Muscle of arm (tissue), 1 donor: ENCODE measurements at regions not wholly inside any gene's neighbourhood (a gene's known extent, or its start where the extent isn't known, plus 50 kb on each side); places are given as distances from the start of the nearest gene placed in this dataset.
A peak's percentile ranks its signal among the peaks of the same experiment; 100 is the strongest.
"Not testable (repeated sequence)": the region's sequence is repeated elsewhere in the genome, so short reads cannot be mapped to it uniquely, and the experiment has no call there.

ENCODE experiments used
- DNase-seq: peaks from one replicate; pipeline ENCODE4 v3.0.0-alpha.2; 2013

DNA sequence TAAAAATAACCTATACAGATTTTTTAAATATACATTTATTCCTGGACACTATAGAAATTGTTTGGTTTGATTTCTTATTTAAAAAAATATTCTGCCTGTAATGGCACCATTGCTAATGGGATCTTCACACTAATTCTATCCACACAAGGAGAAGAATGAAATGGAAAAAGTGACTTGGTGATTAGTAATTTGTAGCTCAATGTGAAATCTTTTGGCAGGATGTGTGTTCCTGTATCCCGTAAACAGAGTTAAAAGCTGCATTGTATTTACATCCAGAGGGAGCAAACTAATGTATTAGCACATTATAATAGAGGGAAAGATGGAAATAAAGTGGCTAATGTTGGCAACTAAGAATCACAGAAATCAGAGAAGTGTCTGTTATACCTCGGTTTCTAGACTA lies 1455.3 kb upstream of the FLRT2 start:
- no peak for DNase-seq

- no peak for DNase-seq
These were observed 1449.0 kb upstream of the FLRT2 start for GRCh38 chr14:84080944-84081343.

DNA sequence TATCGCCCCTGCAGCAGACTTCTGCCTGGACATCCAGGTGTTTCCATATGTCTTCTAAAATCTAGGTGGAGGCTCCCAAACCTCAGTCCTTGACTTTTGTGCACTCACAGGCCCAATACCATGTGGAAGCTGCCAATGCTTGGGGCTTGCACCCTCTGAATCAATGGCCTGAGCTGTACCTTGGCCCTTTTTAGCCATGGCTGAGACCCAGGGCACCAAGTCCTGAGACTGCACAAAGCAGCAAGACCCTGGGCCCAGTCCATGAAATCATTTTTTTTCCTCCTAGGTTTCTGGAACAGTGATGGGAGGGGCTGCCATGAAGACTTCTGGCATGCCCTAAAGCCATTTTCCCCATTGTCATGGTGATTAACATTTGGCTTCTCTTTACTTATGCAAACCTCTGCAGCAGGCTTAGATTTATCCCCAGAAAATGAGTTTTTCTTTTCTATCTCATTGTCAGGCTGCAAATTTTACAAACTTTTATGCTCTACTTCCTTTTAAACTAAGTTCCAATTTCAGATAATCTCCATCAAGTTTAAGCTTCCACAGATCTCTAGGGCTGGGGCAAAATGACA lies 1445.8 kb upstream of the FLRT2 start:
- no peak for DNase-seq

GRCh38 chr14:84085493-84085892 lies 1444.5 kb upstream of the FLRT2 start:
- no peak for DNase-seq

DNA sequence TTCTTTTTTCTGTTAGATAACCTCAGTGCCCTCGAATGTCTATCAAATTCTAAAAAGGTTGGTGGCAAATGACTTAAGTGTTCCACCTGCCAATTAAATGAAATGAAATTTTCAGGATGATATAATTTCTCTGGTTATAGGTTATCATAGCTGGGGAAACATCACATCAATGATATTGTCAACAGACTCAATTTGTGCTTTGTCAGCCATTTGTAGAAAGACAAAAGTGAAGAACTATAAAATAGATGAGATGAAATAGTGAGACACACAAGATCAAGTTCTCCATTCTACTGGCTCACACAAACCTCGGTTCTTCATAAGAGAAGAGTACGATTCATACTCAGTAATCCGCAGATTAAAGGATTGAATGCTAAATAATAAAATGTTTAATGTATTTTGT lies 1443.2 kb upstream of the FLRT2 start:
- DNase-seq, result no peak

- DNase-seq, result no peak
These were observed 1441.9 kb upstream of the FLRT2 start for GRCh38 chr14:84087986-84088531.

DNA sequence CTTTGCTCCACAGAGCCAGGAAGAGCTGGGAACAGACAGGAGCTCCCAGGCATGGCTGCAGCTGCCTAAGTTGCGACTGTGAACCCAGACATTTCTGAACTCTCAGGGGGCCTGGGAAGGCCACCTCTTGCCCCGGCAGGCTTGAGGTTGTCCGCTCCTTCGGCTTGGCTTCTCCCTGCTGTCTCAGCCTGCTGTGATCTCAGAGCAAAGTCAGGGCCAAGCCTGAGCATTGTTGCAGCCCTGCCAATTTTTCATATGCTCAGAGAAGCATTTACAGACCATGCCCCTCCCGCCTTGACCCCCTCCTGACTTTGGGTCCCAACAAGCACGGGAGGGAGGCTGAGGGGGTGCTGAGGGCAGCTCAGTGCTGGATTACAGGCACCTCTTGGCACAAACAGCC lies 1439.1 kb upstream of the FLRT2 start:
- DNase-seq, result no peak

DNA sequence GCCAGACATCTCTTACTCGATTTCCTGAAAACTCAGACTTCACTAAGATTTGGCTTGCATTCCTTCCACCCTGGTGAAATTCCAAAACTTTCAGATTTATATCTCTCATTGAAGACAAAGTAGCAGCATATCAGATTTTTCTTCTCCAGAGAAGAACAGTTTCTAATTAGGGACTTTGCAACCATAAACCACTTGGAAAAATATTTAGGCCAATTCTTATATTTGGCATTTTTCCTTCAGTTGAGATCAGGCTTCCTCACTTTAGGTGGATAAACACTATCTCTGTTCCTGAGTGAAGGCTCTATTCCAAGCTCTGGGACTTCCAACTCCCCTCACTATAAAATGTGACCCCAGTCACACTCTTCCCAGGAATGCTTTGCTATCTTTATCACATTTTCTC lies 1434.3 kb upstream of the FLRT2 start:
- DNase-seq, result peak; percentile 63

DNA sequence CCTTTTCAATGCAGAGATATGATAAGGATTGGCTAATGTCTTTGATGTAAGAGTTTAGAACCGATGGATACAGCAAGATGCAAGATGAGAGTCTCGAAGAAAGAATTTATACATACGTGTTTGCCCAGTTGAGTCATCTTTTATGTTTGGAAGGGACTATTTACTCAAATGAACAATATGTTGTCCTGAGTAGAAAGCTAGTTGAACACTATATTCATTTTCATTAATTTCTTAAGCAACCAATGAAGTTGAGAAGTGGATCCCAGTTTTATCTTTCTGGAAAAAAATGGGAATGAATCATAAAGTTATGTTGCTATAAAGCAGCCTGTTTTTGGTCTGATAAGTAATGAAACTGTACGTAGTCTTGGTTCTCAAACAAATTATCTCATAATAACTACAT lies 1431.7 kb upstream of the FLRT2 start:
- no peak for DNase-seq

GRCh38 chr14:84099560-84099959 lies 1430.4 kb upstream of the FLRT2 start:
- DNase-seq, result not testable (repeated sequence)

GRCh38 chr14:84107835-84108343 lies 1422.1 kb upstream of the FLRT2 start:
- no peak for DNase-seq

- no peak for DNase-seq
These were observed 1421.0 kb upstream of the FLRT2 start for GRCh38 chr14:84108746-84109457.

GRCh38 chr14:84112589-84112988 lies 1417.4 kb upstream of the FLRT2 start:
- no peak for DNase-seq

GRCh38 chr14:84125676-84126075 lies 1404.3 kb upstream of the FLRT2 start:
- DNase-seq, result no peak

- no peak for DNase-seq
These were observed 1402.4 kb upstream of the FLRT2 start for GRCh38 chr14:84127495-84127894.

DNA sequence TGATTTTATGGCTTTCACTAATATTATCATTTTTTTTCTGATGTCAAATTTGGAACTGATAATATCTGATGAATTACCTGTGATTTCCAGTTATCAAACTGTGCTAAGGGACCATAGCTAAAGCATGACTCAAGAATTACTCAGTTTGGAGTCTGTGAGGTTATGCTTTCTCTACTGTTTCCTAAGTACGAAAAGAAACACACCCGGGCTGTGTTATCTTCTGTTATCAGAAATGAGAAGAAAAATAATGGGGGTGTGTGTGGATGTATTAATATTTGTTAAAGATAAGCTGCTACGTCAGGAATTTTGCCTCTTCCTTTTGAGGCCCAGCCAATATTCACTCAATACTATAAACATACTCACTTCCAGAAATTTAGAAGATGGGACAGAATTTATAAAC lies 1401.9 kb upstream of the FLRT2 start:
- DNase-seq, result no peak

DNA sequence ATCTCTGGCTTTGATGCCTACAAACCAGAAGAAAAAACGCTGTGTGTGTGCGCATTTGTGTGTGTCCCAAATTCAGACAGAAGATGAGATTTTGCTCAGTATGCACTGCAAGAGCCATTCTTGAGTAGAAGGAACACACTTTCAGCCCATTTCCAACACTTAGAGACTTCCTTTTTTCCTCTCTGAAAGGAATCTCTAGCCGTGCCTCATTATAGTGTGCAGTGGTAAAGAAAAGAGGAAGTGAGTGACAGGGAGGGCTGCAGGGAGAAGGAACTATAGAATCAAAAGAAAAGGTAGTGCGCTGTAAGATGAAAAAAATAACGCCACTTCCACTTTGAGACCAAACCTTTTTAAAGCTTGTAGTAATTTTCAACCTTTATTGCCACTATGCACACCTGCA lies 1400.9 kb upstream of the FLRT2 start:
- DNase-seq, result peak; percentile 2

DNA sequence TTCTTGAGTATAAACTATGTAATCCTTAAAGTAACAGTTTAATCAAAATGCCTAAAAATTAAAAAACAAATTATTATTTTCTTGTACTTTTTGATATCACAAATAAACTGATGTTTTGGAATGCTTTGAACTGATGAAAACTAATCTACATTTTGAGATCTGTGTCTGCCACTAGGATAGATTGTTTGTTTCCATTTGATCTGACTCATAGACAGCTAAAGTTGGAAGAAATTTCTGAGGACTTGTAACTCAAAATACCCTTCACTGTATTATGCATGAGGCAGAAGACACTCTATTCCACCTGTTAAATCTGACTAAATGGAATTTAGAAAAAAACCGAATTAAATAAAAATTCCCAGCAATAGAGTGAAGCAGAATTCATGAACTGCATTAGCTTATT lies 1400.0 kb upstream of the FLRT2 start:
- DNase-seq, result no peak

DNA sequence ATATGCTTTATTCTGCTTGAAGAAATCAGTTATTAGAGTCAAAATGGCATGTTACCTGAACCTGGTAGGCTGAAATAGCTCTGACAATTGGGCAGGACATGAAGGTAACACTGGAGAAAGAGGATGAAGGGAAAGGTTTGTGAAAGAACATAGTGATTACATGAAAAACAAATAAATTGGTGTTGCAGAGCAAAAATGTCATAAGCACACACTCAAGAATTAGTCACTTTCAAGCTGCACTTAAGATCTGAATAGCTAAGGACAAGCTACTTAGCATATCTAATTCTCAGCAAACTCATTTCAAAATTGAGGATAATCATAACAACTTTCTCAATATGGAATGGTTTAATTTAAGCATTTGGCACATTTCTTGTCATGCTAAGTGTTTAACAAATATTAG lies 1398.0 kb upstream of the FLRT2 start:
- DNase-seq, result no peak

- no peak for DNase-seq
These were observed 1385.8 kb upstream of the FLRT2 start for GRCh38 chr14:84144166-84144565.

- no peak for DNase-seq
These were observed 1377.5 kb upstream of the FLRT2 start for GRCh38 chr14:84152452-84152851.

DNA sequence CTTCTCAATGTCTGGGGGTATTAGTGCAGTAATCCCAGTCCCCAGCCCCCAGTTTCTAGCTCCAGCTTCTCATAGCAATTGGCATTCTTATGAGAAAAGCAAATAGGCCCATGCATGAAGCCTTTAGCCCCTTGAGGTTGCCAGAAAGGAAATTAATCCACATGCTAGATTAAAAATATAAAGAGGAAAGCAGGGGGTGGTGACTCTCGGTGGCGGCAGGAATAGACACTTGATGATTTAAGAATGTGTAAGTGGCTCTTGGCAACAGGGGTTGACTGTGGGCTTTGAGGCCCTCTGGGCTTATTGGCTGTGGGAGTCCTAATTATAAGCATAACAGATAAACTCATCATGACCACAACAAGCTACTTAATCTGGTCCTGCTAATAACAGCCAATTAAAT lies 1367.3 kb upstream of the FLRT2 start:
- DNase-seq, result no peak

DNA sequence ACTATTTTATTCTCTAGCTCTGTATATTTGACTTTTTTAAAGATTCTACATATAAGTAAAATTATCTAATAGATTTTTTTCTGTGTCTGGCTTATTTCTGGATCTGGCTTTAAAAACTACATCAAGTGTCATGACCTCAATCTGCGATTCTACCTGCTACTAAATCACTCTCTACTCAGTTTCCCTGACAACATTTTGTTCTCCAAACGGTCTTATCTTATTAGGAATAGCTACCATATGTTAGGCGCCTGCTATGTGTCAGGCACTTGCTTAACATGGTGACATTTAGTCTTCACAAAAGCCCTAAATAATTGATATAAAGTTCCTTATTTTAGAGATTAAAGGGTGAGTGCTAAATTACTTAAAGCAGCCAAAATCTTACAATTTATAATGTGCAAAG lies 1362.9 kb upstream of the FLRT2 start:
- no peak for DNase-seq

DNA sequence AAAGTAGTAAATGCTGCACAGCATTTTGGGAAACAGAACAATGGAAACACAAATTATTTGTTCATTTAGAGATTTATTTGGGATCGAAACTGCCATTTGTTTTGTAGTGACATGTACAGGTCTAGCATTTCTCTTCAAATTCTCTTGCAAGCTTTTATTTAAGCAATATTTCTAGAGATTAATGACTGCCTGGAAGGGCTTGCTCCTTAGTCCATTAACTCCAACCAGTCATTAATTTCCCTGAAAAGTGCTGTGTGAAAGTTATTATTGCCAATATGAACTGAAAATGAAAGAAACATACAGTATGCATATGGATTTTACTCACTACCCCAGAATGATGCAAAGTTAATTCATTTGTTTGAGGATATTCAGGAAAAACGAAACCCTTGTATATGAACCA lies 1349.6 kb upstream of the FLRT2 start:
- no peak for DNase-seq
